Kidney glomerular epithelial cell (primary cell): ENCODE measurements at regions not wholly inside any gene's neighbourhood (a gene's known extent, or its start where the extent isn't known, plus 50 kb on each side); places are given as distances from the start of the nearest gene placed in this dataset.
A peak's percentile ranks its signal among the peaks of the same experiment; 100 is the strongest.
"Not testable (repeated sequence)": the region's sequence is repeated elsewhere in the genome, so short reads cannot be mapped to it uniquely, and the experiment has no call there.

Experiments used
- DNase-seq: peaks from one replicate; lab custom pipeline; 2025; lab: John Stamatoyannopoulos, UW

- no peak for DNase-seq
These were observed 96.7 kb downstream of the SLC25A47 start for GRCh38 chr14:100419856-100420255.

- DNase-seq = no peak
These were observed 98.8 kb downstream of the SLC25A47 start for GRCh38 chr14:100421756-100422470.

- DNase-seq = no peak
These were observed 99.6 kb downstream of the SLC25A47 start for GRCh38 chr14:100422556-100423316.

GRCh38 chr14:100423317-100424010 lies 100.3 kb downstream of the SLC25A47 start:
- no peak for DNase-seq

- no peak for DNase-seq
These were observed 101.6 kb downstream of the SLC25A47 start for GRCh38 chr14:100424504-100425428.

- DNase-seq = no peak
These were observed 102.3 kb downstream of the SLC25A47 start for GRCh38 chr14:100425429-100425827.

GRCh38 chr14:100426314-100426713 lies 103.2 kb downstream of the SLC25A47 start:
- DNase-seq = no peak

- no peak for DNase-seq
These were observed 104.0 kb downstream of the SLC25A47 start for GRCh38 chr14:100427166-100427565.

GRCh38 chr14:100428727-100429126 lies 105.6 kb downstream of the SLC25A47 start:
- DNase-seq = peak; percentile 17

GRCh38 chr14:100429537-100429936 lies 106.4 kb downstream of the SLC25A47 start:
- no peak for DNase-seq

GRCh38 chr14:100430571-100430970 lies 107.4 kb downstream of the SLC25A47 start:
- DNase-seq = no peak

- not testable (repeated sequence) for DNase-seq
These were observed 108.3 kb downstream of the SLC25A47 start for GRCh38 chr14:100431461-100431860.

GRCh38 chr14:100432652-100433427 lies 109.7 kb downstream of the SLC25A47 start:
- DNase-seq = no peak

GRCh38 chr14:100433428-100433814 lies 110.3 kb downstream of the SLC25A47 start:
- DNase-seq = no peak

- no peak for DNase-seq
These were observed 111.0 kb downstream of the SLC25A47 start for GRCh38 chr14:100434033-100434601.

GRCh38 chr14:100434911-100435438 lies 111.8 kb downstream of the SLC25A47 start:
- no peak for DNase-seq

- DNase-seq = no peak
These were observed 112.3 kb downstream of the SLC25A47 start for GRCh38 chr14:100435459-100435858.

GRCh38 chr14:100436745-100437406 lies 113.7 kb downstream of the SLC25A47 start:
- no peak for DNase-seq

GRCh38 chr14:100438271-100438670 lies 115.1 kb downstream of the SLC25A47 start:
- no peak for DNase-seq
